ENCODE measurements at regions not wholly inside any gene's neighbourhood (a gene's known extent, or its start where the extent isn't known, plus 50 kb on each side); places are given as distances from the start of the nearest gene placed in this dataset.
A peak's percentile ranks its signal among the peaks of the same experiment; 100 is the strongest.

- H3K27me3 Mint-ChIP-seq: no peaks in the 10 kb centered on the region
- peaks cover 65 to 93% of the 10 kb centered on the region in 2 donors for H3K4me1 Mint-ChIP-seq
Measured at GRCh38 chr14:73774671-73775070, 60.5 kb upstream of the PNMA1 start.

GRCh38 chr14:73774241-73774570 lies 60.0 kb upstream of the PNMA1 start:
- H3K4me3 Mint-ChIP-seq: no peak overlapping the region
- peaks cover 8 to 12% of the 10 kb centered on the region in 2 donors for H3K36me3 Mint-ChIP-seq
- no peaks in the 10 kb centered on the region for H3K27me3 Mint-ChIP-seq
- peak overlapping the region; percentile 89 for H3K27ac Mint-ChIP-seq
- DNase-seq: no peak
- peaks cover 65 to 98% of the 10 kb centered on the region in 2 donors for H3K4me1 Mint-ChIP-seq
- no peaks in the 10 kb centered on the region for H3K9me3 Mint-ChIP-seq
- no peak for ATAC-seq (replicated peaks)

More at GRCh38 chr14:73774671-73775070, 60.5 kb upstream of the PNMA1 start:
- Mint-ChIP-seq H3K4me3 (no peak overlapping the region), H3K36me3 (peaks cover 8 to 12% of the 10 kb centered on the region in 2 donors), H3K27ac (peak overlapping the region; percentile 89), H3K9me3 (no peaks in the 10 kb centered on the region)
- DNase-seq (no peak), ATAC-seq (replicated peaks) (no peak)

- H3K27me3 Mint-ChIP-seq: no peaks in the 10 kb centered on the region
- H3K4me3 Mint-ChIP-seq: peak overlapping the region in 1 of 2 donors; percentile 17
- peaks cover 66 to 98% of the 10 kb centered on the region in 2 donors for H3K4me1 Mint-ChIP-seq
- no peaks in the 10 kb centered on the region for H3K9me3 Mint-ChIP-seq
- DNase-seq (no peak), ATAC-seq (replicated peaks) (no peak)
- H3K27ac Mint-ChIP-seq: peak overlapping the region; percentile 51
- peaks cover 9 to 11% of the 10 kb centered on the region in 2 donors for H3K36me3 Mint-ChIP-seq
Measured at GRCh38 chr14:73773441-73774240, 59.5 kb upstream of the PNMA1 start.

GRCh38 chr14:73771848-73772638 lies 57.9 kb upstream of the PNMA1 start:
- Mint-ChIP-seq H3K9me3 (no peaks in the 10 kb centered on the region), H3K27me3 (no peaks in the 10 kb centered on the region), H3K4me1 (peaks cover 52 to 93% of the 10 kb centered on the region in 2 donors), H3K36me3 (peaks cover 4 to 6% of the 10 kb centered on the region in 2 donors), H3K27ac (peak overlapping the region; percentile 97), H3K4me3 (peak overlapping the region; percentile 50 to 70)
- DNase-seq (peak; percentile 79), ATAC-seq (replicated peaks) (peak; percentile 61 to 70)

GRCh38 chr14:73770977-73771847 lies 57.0 kb upstream of the PNMA1 start:
- H3K9me3 Mint-ChIP-seq: no peaks in the 10 kb centered on the region
- peak overlapping the region; percentile 97 for H3K27ac Mint-ChIP-seq
- DNase-seq: no peak
- peak; percentile 3 to 10 for ATAC-seq (replicated peaks)
- H3K4me3 Mint-ChIP-seq: peak overlapping the region; percentile 50 to 70
- peaks cover 4 to 6% of the 10 kb centered on the region in 2 donors for H3K36me3 Mint-ChIP-seq
- H3K4me1 Mint-ChIP-seq: peaks cover 52 to 92% of the 10 kb centered on the region in 2 donors
- H3K27me3 Mint-ChIP-seq: no peaks in the 10 kb centered on the region

GRCh38 chr14:73768107-73768506 lies 53.9 kb upstream of the PNMA1 start:
- Mint-ChIP-seq H3K9me3 (no peaks in the 10 kb centered on the region), H3K27ac (no peak overlapping the region), H3K27me3 (no peaks in the 10 kb centered on the region), H3K36me3 (peaks cover 4 to 8% of the 10 kb centered on the region in 2 donors), H3K4me1 (peaks cover 56 to 92% of the 10 kb centered on the region in 2 donors), H3K4me3 (no peak overlapping the region)
- ATAC-seq (replicated peaks) (no peak), DNase-seq (no peak)

GRCh38 chr14:73764406-73765280 lies 50.5 kb upstream of the PNMA1 start:
- Mint-ChIP-seq H3K9me3 (no peaks in the 10 kb centered on the region), H3K4me1 (peaks cover 54 to 89% of the 10 kb centered on the region in 2 donors), H3K36me3 (peaks cover 7 to 11% of the 10 kb centered on the region in 2 donors), H3K27ac (peak overlapping the region; percentile 88), H3K27me3 (no peaks in the 10 kb centered on the region), H3K4me3 (peak overlapping the region; percentile 37 to 62)
- peak; percentile 14 to 16 for ATAC-seq (replicated peaks)
- peak; percentile 49 for DNase-seq
